ENCODE measurements at regions not wholly inside any gene's neighbourhood (a gene's known extent, or its start where the extent isn't known, plus 50 kb on each side); places are given as distances from the start of the nearest gene placed in this dataset.

- Histone ChIP-seq H3K4me3 (no peak overlapping the region), H3K36me3 (no peaks in the 10 kb centered on the region), H3K9me3 (no peaks in the 10 kb centered on the region), H3K27me3 (no peaks in the 10 kb centered on the region), H3K4me1 (no peaks in the 10 kb centered on the region), H3K27ac (no peak overlapping the region)
- TF ChIP-seq CTCF (IDR thresholded peaks at IDR 0.05) (no peak), POLR2A (IDR thresholded peaks at IDR 0.05) (no peak)
- intact Hi-C loops (cut with DNase I; ENCODE audit: low total_unique reads) = no loop called here
- no peak for DNase-seq
These were observed 184.0 kb upstream of the TMC3 start for GRCh38 chr15:81558056-81558455.

- H3K9me3 ChIP-seq = no peaks in the 10 kb centered on the region
- no peak overlapping the region for H3K27ac ChIP-seq
- H3K4me1 ChIP-seq = no peaks in the 10 kb centered on the region
- H3K27me3 ChIP-seq = no peaks in the 10 kb centered on the region
- H3K36me3 ChIP-seq = no peaks in the 10 kb centered on the region
- DNase-seq = no peak
- intact Hi-C loops (cut with DNase I; ENCODE audit: low total_unique reads) = no loop called here
- TF ChIP-seq CTCF (IDR thresholded peaks at IDR 0.05) (no peak), POLR2A (IDR thresholded peaks at IDR 0.05) (no peak)
- H3K4me3 ChIP-seq = no peak overlapping the region
These were observed 181.3 kb upstream of the TMC3 start for GRCh38 chr15:81555346-81555745.

- no peak for DNase-seq
- Histone ChIP-seq H3K27ac (no peak overlapping the region), H3K27me3 (no peaks in the 10 kb centered on the region), H3K36me3 (no peaks in the 10 kb centered on the region), H3K9me3 (no peaks in the 10 kb centered on the region), H3K4me3 (no peak overlapping the region), H3K4me1 (no peaks in the 10 kb centered on the region)
- intact Hi-C loops (cut with DNase I; ENCODE audit: low total_unique reads) = no loop called here
- TF ChIP-seq POLR2A (IDR thresholded peaks at IDR 0.05) (no peak), CTCF (IDR thresholded peaks at IDR 0.05) (no peak)
These were observed 174.5 kb upstream of the TMC3 start for GRCh38 chr15:81548365-81549130.

- intact Hi-C loops (cut with DNase I; ENCODE audit: low total_unique reads) = no loop called here
- TF ChIP-seq POLR2A (IDR thresholded peaks at IDR 0.05) (no peak), CTCF (IDR thresholded peaks at IDR 0.05) (no peak)
- DNase-seq = peak in 1 of 2 donors; percentile 45
- Histone ChIP-seq H3K36me3 (no peaks in the 10 kb centered on the region), H3K9me3 (no peaks in the 10 kb centered on the region), H3K27ac (peak overlapping the region in 1 of 2 donors; percentile 39), H3K27me3 (no peaks in the 10 kb centered on the region), H3K4me1 (no peaks in the 10 kb centered on the region), H3K4me3 (no peak overlapping the region)
These were observed 173.6 kb upstream of the TMC3 start for GRCh38 chr15:81547521-81548132.

- Histone ChIP-seq H3K27me3 (no peaks in the 10 kb centered on the region), H3K4me3 (no peak overlapping the region), H3K9me3 (no peaks in the 10 kb centered on the region), H3K4me1 (no peaks in the 10 kb centered on the region), H3K36me3 (no peaks in the 10 kb centered on the region), H3K27ac (no peak overlapping the region)
- no peak for DNase-seq
- TF ChIP-seq CTCF (IDR thresholded peaks at IDR 0.05) (no peak), POLR2A (IDR thresholded peaks at IDR 0.05) (no peak)
- intact Hi-C loops (cut with DNase I; ENCODE audit: low total_unique reads) = no loop called here
These were observed 170.4 kb upstream of the TMC3 start for GRCh38 chr15:81544385-81544784.
